Neural cell (in vitro differentiated cells): ENCODE measurements at regions not wholly inside any gene's neighbourhood (a gene's known extent, or its start where the extent isn't known, plus 50 kb on each side); places are given as distances from the start of the nearest gene placed in this dataset.

ENCODE experiments used
- H2AFZ ChIP-seq: fragments of 200-600, 300-800 bp; sonication (generic), shearing (Covaris generic); 2 replicates; pipeline ENCODE4 v1.6.0; 2014; ENCODE audit warnings: low read depth, mild to moderate bottlenecking, antibody characterized with exemption, low read length, moderate library complexity
- H3F3A ChIP-seq: fragments of 200-600 bp; shearing (Covaris generic); 2 replicates; pipeline ENCODE4 v1.6.1; 2016; ENCODE audit warnings: mild to moderate bottlenecking, moderate library complexity, mixed read lengths, antibody characterized with exemption, low read length; ENCODE audit not compliant: insufficient read depth, poor library complexity, severe bottlenecking
- H3K27ac ChIP-seq: fragments of 200-600, 300-800 bp; sonication (generic), shearing (Covaris generic); 2 replicates; pipeline ENCODE4 v1.5.1; 2014; ENCODE audit warnings: mild to moderate bottlenecking, low read length, moderate library complexity
- H3K27me3 ChIP-seq: fragments of 300-800, 200-600 bp; sonication (generic), shearing (Covaris generic); 2 replicates; pipeline ENCODE4 v1.6.0; 2014; ENCODE audit warnings: mild to moderate bottlenecking, low read depth, low read length, moderate library complexity; ENCODE audit not compliant: insufficient read depth
- H3K36me3 ChIP-seq: fragments of 300-800, 200-600 bp; sonication (generic), shearing (Covaris generic); 2 replicates; pipeline ENCODE4 v1.5.1; 2014; ENCODE audit warnings: mild to moderate bottlenecking, antibody characterized with exemption, low read length, moderate library complexity; ENCODE audit not compliant: insufficient read depth
- H3K4me2 ChIP-seq: fragments of 300-800, 200-600 bp; sonication (generic), shearing (Covaris generic); 2 replicates; pipeline ENCODE4 v1.6.0; 2014; ENCODE audit warnings: mild to moderate bottlenecking, low read length
- H3K4me3 ChIP-seq: fragments of 300-800, 200-600 bp; sonication (generic), shearing (Covaris generic); 2 replicates; pipeline ENCODE4 v1.5.1; 2014; ENCODE audit warnings: mild to moderate bottlenecking, low read length, moderate library complexity
- H3K79me2 ChIP-seq: fragments of 200-600 bp; shearing (Covaris generic); replicated peaks from 2 replicates; pipeline ENCODE4 v1.6.0; 2014; ENCODE audit warnings: mild to moderate bottlenecking, low read length, moderate library complexity; ENCODE audit not compliant: insufficient read depth
- H3K9ac ChIP-seq: fragments of 300-800, 200-600 bp; sonication (generic), shearing (Covaris generic); 2 replicates; pipeline ENCODE4 v1.6.1; 2016; ENCODE audit warnings: mild to moderate bottlenecking, low read length, mixed read lengths
- H3K9me2 ChIP-seq: fragments of 200-600 bp; shearing (Covaris generic); 2 replicates; pipeline ENCODE4 v1.6.1; 2016; ENCODE audit warnings: mild to moderate bottlenecking, low read length, mixed read lengths; ENCODE audit not compliant: insufficient read depth
- H3K9me3 ChIP-seq: fragments of 200-600, 300-800 bp; sonication (generic), shearing (Covaris generic); 2 replicates; pipeline ENCODE4 v1.6.1; 2016; ENCODE audit warnings: mild to moderate bottlenecking, mixed run types, low read length, moderate library complexity, mixed read lengths
- H4K20me1 ChIP-seq: fragments of 200-600 bp; shearing (Covaris generic); 2 replicates; pipeline ENCODE4 v1.6.1; 2016; ENCODE audit warnings: mild to moderate bottlenecking, mixed run types; ENCODE audit not compliant: insufficient read depth
- EZH2 ChIP-seq: fragments of 200-600, 300-800 bp; shearing (Covaris generic), sonication (generic); IDR thresholded peaks from 2 replicates; pipeline ENCODE4 v1.6.1; 2014; ENCODE audit warnings: antibody characterized with exemption, low read length, borderline replicate concordance, mild to moderate bottlenecking; ENCODE audit not compliant: insufficient read depth, poor library complexity, severe bottlenecking
- MXI1 ChIP-seq: fragments of 450-650 bp; conservative IDR thresholded peaks from 2 replicates; pipeline ENCODE4 v1.6.1; 2014; ENCODE audit warnings: antibody characterized with exemption, mild to moderate bottlenecking; ENCODE audit not compliant: poor library complexity, severe bottlenecking
- small RNA-seq, 3 experiments: library from RNA; depleted of rRNA; stranded (forward); fragments of <200 nt; gene quantifications; one replicate each; pipeline ENCODE3, GENCODE V24; 2012
- TF ChIP-seq, protein P1 (sequence below): IDR thresholded peaks from 2 replicates; pipeline ENCODE4 v1.6.1; 2012; ENCODE audit warnings: borderline replicate concordance
- TF ChIP-seq, protein P2 (sequence below): fragments of 450-650 bp; IDR thresholded peaks from 2 replicates; pipeline ENCODE4 v1.5.1; 2014; ENCODE audit warnings: antibody characterized with exemption, mild to moderate bottlenecking, moderate library complexity; ENCODE audit not compliant: poor library complexity, severe bottlenecking

DNA sequence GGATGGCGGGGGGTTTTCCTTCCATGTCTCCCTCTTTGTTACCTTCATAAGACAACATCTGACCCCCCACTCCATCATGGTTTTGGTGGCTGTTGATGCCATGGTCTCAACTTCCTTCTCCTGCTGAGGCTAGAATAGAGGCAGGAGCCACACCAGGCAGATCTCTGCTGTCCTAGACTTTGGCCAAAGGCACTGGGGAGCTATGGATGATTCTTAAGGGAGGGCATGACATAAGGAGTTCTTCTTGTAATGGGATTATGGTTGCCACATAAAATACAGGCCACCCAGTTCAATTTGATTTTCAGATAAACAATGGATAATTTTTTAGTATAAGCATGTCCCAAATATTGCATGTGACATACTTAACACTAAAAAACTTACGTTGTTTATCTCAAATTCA, 52.2 kb upstream of the IER5L start:
- Histone ChIP-seq H3K36me3 (no peaks in the 10 kb centered on the region), H3K4me3 (no peak overlapping the region), H3K9me2 (no peaks in the 10 kb centered on the region), H3F3A (no peaks in the 10 kb centered on the region), H3K79me2 (no peaks in the 10 kb centered on the region), H3K27me3 (no peaks in the 10 kb centered on the region), H3K27ac (no peak overlapping the region), H3K9me3 (no peaks in the 10 kb centered on the region), H3K9ac (no peak overlapping the region), H2AFZ (no peak overlapping the region), H3K4me2 (no peak overlapping the region), H4K20me1 (no peaks in the 10 kb centered on the region)
- TF ChIP-seq EZH2 (no peak), MXI1 (no peak)
- TF ChIP-seq, protein P1, sequence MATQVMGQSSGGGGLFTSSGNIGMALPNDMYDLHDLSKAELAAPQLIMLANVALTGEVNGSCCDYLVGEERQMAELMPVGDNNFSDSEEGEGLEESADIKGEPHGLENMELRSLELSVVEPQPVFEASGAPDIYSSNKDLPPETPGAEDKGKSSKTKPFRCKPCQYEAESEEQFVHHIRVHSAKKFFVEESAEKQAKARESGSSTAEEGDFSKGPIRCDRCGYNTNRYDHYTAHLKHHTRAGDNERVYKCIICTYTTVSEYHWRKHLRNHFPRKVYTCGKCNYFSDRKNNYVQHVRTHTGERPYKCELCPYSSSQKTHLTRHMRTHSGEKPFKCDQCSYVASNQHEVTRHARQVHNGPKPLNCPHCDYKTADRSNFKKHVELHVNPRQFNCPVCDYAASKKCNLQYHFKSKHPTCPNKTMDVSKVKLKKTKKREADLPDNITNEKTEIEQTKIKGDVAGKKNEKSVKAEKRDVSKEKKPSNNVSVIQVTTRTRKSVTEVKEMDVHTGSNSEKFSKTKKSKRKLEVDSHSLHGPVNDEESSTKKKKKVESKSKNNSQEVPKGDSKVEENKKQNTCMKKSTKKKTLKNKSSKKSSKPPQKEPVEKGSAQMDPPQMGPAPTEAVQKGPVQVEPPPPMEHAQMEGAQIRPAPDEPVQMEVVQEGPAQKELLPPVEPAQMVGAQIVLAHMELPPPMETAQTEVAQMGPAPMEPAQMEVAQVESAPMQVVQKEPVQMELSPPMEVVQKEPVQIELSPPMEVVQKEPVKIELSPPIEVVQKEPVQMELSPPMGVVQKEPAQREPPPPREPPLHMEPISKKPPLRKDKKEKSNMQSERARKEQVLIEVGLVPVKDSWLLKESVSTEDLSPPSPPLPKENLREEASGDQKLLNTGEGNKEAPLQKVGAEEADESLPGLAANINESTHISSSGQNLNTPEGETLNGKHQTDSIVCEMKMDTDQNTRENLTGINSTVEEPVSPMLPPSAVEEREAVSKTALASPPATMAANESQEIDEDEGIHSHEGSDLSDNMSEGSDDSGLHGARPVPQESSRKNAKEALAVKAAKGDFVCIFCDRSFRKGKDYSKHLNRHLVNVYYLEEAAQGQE, result no peak
- TF ChIP-seq, protein P2, sequence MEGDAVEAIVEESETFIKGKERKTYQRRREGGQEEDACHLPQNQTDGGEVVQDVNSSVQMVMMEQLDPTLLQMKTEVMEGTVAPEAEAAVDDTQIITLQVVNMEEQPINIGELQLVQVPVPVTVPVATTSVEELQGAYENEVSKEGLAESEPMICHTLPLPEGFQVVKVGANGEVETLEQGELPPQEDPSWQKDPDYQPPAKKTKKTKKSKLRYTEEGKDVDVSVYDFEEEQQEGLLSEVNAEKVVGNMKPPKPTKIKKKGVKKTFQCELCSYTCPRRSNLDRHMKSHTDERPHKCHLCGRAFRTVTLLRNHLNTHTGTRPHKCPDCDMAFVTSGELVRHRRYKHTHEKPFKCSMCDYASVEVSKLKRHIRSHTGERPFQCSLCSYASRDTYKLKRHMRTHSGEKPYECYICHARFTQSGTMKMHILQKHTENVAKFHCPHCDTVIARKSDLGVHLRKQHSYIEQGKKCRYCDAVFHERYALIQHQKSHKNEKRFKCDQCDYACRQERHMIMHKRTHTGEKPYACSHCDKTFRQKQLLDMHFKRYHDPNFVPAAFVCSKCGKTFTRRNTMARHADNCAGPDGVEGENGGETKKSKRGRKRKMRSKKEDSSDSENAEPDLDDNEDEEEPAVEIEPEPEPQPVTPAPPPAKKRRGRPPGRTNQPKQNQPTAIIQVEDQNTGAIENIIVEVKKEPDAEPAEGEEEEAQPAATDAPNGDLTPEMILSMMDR, result no peak

Small RNA genes lying in the stretch of these regions (small RNA-seq; reads per million reads assigned to genes)
- 0 reads per million in 3 experiments for gene AL353803.5
- gene RN7SL159P, result 0 reads per million in 3 experiments
